Activated naive CD4-positive, alpha-beta T cell treated with Interleukin-2 at 50 U/mL for 16 hours (primary cell): ENCODE measurements at regions not wholly inside any gene's neighbourhood (a gene's known extent, or its start where the extent isn't known, plus 50 kb on each side); places are given as distances from the start of the nearest gene placed in this dataset.
"Not testable (repeated sequence)": the region's sequence is repeated elsewhere in the genome, so short reads cannot be mapped to it uniquely, and the experiment has no call there.

Source experiments
- DNase-seq: peaks from one replicate; pipeline ENCODE4 v3.0.0-alpha.2; 2020

- DNase-seq: no peak
Measured at GRCh38 chr3:110015231-110015963, 678.1 kb upstream of the DPPA4 start.

GRCh38 chr3:110016235-110016815, 679.0 kb upstream of the DPPA4 start:
- DNase-seq: no peak

- DNase-seq: no peak
Measured at GRCh38 chr3:110017304-110017703, 680.0 kb upstream of the DPPA4 start.

- DNase-seq: no peak
Measured at GRCh38 chr3:110021659-110022058, 684.3 kb upstream of the DPPA4 start.

- not testable (repeated sequence) for DNase-seq
Measured at GRCh38 chr3:110023022-110023421, 685.7 kb upstream of the DPPA4 start.

GRCh38 chr3:110026421-110026820, 689.1 kb upstream of the DPPA4 start:
- no peak for DNase-seq

- no peak for DNase-seq
Measured at GRCh38 chr3:110027446-110028080, 690.2 kb upstream of the DPPA4 start.

- DNase-seq: no peak
Measured at GRCh38 chr3:110031975-110032374, 694.6 kb upstream of the DPPA4 start.

GRCh38 chr3:110059431-110059830, 722.1 kb upstream of the DPPA4 start:
- no peak for DNase-seq

GRCh38 chr3:110062716-110063115, 725.4 kb upstream of the DPPA4 start:
- no peak for DNase-seq

GRCh38 chr3:110063178-110063577, 725.8 kb upstream of the DPPA4 start:
- DNase-seq: no peak

GRCh38 chr3:110066206-110066605, 728.9 kb upstream of the DPPA4 start:
- no peak for DNase-seq

- DNase-seq: no peak
Measured at GRCh38 chr3:110067527-110067926, 730.2 kb upstream of the DPPA4 start.

GRCh38 chr3:110069761-110070160, 732.4 kb upstream of the DPPA4 start:
- no peak for DNase-seq

- no peak for DNase-seq
Measured at GRCh38 chr3:110070161-110070916, 733.0 kb upstream of the DPPA4 start.

- no peak for DNase-seq
Measured at GRCh38 chr3:110074095-110074494, 736.7 kb upstream of the DPPA4 start.

GRCh38 chr3:110077093-110077492, 739.7 kb upstream of the DPPA4 start:
- no peak for DNase-seq

GRCh38 chr3:110093411-110093810, 756.1 kb upstream of the DPPA4 start:
- no peak for DNase-seq

- no peak for DNase-seq
Measured at GRCh38 chr3:110093812-110094401, 756.6 kb upstream of the DPPA4 start.

- no peak for DNase-seq
Measured at GRCh38 chr3:110099711-110100110, 762.4 kb upstream of the DPPA4 start.

- no peak for DNase-seq
Measured at GRCh38 chr3:110101361-110101760, 764.0 kb upstream of the DPPA4 start.

- DNase-seq: no peak
Measured at GRCh38 chr3:110106805-110107204, 769.5 kb upstream of the DPPA4 start.

- DNase-seq: no peak
Measured at GRCh38 chr3:110123946-110124345, 786.6 kb upstream of the DPPA4 start.
